Inferior parietal cortex (tissue), 1 donor: ENCODE measurements at regions not wholly inside any gene's neighbourhood (a gene's known extent, or its start where the extent isn't known, plus 50 kb on each side); places are given as distances from the start of the nearest gene placed in this dataset.

Experiments used
- DNase-seq: peaks from one replicate; pipeline ENCODE4 v3.0.0-alpha.2; 2016; ENCODE audit errors: extremely low spot score

DNA sequence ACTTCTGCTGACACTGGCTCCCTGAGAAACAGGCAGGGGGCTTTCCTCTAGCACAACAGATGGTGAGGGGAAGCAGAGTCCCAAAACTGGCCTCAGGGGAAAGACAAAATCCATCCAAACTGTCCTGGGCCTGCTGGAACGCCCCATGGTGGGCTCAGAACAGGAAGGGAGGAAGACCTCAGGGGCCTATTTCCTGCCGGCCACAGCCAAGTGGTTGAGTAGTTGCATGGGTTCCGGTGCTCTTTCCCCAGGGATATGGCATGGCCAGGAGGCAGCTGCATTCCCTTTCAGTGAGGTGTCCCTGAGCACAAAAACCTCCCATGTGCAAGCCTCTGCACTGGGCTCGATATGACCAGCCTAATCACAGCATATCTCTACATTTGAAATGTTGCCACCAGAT, 303.0 kb upstream of the IRX5 start:
- DNase-seq: no peak

DNA sequence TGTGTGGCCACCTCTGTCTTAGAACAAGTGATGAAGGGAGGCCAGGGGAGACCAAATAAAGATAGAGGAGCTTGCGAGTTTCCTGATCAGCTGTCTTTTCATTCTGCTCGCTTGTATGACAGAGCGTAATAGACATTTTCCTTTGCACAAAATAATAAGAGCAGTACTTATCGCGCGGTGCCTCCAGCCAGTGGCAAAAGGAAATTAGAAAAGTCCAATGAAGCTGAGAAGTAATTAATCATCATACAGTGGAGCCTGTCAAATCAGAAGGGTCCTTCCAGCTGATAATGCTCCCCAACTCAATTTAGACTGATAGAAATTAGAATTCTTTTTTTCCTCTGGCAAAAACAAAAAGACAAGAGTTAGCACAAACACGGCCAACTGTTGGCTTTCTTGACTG, 307.0 kb upstream of the IRX5 start:
- no peak for DNase-seq

DNA sequence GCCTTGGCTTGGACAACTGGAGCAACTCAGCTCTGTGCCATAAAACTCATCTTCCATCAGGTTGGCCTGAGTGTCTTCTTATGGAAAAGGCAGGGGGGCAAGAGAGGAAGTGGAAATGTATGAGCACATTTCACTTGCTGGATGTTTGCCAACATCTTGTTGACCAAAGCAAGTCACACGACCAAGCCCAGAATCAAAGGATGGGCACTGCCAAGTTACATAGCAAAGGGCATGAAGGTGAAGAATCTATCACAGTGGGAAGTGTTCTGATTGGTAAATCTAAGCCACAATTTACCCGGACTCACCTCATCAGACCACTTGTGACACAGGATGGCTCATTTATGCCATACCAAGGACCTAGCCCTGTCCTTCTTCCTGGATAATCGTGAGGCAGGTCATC, 310.5 kb upstream of the IRX5 start:
- no peak for DNase-seq

DNA sequence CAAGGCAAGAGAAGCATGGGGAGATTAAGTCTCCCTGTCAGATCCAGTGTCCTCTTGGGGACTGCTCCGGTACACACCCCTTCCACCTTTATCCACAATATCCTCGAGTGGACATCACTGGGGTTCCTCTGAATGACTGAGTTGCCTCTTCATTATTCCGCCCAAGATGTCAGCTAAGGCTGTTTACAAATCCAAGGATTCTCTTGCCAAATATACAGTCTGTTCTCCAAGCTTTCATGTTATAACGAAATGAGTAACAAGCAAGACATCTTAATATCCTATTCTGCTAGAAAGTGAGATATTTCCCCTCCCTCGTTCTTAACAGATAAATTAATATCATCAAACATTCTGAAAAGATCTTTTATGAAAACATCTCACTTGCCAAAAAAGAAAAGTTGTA, 314.1 kb upstream of the IRX5 start:
- DNase-seq: no peak

DNA sequence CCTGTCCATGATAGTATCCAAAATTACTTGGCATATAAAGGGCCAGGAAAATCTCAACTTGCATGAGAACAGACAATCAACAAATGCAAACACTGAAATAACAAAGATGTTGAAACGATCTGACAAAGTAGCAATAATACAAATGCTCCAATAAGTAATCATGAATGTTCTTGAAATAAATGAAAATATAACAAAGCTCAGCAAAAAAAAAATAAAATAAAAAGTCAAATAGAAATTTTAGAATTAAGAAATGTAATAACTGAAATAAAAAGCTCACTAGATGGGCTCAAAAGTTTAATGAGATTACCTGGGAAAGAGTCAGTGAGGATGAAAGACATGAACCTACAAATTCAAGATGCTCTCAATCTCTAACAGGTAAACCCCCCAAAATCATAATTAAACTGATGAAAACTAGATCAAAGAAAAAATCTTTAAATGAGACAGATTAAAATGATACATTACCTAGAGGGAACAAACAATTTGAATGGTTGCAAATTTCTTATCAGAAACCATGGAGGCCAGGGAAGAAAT, 319.0 kb upstream of the IRX3 start:
- no peak for DNase-seq

DNA sequence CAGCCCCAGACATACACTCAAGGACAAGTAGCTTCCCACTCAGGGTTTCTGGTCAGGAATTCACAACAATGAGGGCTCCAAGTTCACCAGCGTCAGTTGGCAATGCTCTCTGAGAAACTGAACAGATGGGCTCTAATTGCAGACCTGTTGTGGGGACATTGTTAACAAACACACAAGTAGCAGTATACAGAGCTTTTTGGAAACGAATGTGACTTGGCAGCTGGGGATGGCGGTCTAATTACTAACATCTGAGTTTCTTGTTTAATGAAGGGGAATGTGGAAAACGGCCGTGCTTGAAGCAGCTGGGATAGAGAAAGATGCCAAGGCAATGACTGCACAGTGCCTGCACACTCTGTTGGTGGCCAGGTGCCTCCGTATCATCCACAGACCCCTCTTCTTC, 316.1 kb upstream of the IRX3 start:
- DNase-seq: no peak

DNA sequence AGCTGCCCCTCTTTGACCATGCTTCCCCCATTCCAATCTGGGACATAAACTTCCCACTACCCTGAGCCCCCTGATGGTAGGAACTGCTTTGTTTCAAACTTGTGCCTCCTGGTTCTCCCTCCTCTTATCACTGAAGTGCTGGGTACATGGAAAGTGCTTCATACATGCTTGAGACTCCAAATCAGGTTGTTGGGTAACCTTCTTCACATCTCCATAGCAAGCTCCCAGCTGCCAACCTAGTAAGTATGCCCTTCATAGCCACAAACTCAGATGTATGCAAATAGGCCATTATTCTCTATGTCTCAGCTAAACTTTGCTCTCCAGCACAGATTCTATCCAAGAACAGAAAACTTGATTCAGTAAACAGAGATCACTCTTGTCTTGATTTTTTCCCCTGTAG, 310.6 kb upstream of the IRX3 start:
- DNase-seq: no peak

DNA sequence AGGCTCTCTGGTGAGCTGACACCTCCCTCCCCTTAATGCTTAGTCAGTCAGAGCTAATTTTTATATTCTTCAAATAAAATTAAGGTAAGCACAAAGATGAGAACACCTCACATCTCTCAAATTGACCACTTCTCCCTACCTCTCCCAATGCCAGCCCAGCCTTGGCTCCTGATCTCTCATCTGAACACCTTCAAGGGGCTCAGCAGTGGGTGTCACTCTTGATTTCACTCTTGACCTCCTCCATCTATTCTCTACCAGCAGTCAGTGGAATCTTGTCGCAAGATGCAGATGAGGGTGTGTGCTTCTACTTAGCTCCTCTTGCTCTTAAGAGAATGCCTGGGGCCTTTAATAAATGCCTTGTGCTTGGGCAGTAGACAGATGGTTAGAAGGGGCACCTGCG, 309.0 kb upstream of the IRX3 start:
- no peak for DNase-seq

DNA sequence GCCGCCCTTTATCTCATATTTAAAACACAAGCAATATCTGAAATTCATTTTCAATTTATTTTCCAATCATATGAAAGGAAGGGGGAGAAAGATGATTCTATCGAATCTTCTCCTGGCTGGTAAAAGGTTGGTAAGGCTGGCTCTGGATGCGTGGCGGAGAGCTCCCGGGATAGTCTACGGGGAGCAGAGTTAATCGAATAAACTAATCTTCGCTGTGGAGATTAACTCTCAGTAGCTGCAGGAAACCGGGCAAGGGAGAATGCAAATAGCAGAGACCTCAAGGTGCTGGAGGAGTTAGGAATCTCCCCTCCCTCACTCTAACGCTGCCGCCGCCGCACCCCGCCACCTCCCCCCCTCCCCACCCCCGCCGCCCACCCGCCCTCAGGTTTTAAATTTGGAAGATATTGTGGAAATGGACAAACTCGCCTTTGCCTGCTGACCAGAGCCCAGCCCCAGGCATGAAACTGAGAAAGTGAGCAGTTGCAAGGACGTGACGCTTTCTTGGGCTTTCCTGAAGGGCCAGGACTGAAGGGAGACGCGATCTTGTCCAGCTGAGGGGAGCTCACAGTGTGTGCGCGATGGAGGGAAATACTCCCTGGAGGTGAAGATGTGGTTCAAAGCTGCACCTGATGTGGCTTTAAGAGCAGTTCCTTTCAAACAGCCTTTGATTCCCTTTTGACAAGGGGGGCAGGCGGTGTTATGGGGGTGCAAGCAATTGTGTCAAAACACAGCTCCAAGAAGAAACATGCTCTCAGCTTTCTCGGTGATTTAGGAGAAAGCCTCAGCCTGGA, 308.2 kb upstream of the IRX3 start:
- no peak for DNase-seq

DNA sequence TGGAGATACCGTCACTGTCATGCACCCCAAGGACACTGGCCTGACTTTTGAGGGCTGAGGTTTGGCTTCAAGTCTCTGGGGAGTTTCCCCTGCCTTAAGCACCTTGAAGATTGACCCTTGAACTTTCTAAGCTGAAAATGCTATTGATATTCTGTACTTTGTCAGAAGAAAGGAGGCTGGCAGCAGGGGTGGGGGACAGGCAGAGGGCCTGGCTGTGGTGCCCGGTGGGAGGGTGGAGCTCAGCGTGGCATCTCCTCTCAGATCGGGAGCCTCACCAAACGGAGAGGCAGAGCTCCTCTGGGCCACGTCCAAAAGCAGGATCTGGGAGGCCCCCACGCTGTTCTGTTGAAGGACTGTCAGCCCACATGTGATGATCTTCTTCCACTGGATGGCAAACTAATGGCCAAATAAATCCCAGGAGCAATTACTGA, 305.2 kb upstream of the IRX3 start:
- no peak for DNase-seq

DNA sequence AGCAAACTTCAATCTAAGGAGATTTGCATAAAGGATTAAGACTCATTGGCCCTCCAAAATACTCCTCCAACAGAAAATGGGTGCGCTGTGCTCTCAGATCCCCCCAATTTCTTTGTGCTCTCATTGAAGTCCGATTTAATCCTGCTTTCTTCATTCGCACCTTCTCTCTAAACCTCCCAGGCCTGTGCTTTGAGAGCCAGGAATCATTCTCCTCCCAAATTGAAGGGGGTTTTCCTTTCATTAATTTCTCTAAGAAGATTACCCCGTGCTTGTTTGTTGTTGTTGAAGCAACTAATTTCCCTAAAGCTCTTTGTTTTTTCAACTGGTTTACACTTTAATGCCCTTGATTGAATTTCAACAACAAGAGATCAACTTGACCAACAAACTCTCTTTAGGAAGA, 304.2 kb upstream of the IRX3 start:
- no peak for DNase-seq

DNA sequence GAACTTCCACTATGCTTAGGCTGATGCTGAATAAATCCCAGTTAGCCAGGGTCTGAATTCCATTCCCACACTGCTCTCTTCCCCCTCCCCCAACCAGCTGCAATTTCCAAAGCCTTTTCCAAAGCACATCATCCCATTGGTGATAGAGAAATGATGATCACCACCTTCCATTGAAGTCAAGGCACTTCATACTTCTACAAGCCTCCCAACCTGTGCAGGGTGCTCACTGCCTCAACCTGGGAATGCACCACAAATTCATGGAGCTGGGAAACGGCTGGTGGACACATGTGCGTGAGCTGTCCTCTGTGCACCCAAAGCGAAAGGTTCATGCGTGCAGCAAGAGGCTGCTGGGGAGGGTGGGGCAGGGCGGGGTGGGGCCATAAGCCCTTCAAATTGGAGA, 302.7 kb upstream of the IRX3 start:
- no peak for DNase-seq

DNA sequence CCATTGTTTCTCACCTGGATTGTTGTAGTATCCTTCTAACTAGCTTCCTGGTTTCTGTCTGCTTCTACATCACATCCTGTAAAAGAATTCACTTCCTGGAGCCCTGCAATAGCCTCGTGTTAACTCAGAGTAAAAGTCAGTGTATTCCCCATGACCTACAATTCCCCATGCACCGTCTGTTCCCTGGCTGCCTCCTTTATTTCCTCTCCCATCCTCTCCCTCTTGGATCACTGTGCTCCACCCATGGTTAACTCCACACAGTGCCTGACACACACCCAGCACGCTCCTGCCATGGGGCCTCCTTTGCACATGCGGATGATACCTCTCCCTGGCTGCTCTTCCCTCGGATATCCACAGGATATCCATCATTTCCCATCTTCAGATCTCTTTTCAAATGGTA, 301.4 kb upstream of the IRX3 start:
- no peak for DNase-seq

DNA sequence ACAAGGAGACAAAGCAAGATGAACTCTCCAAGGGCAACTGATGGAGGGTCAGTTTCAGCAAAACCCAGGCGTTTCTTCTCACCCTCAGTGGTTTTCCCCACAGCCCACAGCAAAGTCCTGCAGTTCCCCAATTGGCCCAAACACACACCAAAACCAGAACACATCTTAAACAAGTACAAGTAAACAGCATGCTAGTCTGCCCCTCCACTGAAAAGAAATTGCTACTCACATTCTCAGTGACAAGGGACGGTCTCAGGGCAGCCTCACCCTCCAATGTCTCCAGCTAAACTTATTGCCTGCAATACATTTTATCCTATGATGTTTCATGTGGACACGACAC, 300.6 kb upstream of the IRX3 start:
- DNase-seq: no peak

DNA sequence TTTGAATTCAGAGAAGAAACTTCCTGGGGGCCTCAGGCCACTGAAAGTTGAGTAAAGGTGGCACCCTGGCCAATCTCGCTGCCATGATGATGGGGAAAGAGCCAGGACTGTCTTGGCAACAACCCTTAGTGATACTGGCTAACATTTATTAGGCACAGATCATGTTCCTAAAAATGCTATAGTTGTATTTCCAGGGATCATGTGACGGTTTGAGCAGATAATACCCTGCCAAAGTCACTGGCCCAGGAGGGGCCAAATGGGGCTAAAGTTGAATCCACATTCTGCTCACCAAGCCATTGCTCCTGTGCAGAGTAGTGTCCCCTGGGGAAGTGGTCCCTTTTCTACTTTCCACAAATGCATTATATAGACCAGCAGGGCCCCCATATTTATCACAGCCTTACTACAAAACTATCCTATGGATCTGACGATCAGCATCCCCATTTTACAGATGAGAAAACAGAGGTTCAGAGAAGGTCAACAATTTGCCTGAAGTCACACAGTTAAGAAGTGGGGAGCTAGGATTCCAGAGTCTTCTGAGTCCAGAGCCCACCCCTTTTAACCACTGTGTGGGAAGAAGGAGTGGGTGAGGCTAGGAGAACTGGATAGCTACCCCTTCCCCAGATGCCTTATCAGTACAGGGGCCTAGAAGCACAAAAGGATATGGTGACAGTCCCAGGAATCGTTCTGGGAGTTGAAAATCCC, 300.0 kb upstream of the IRX3 start:
- DNase-seq: no peak

DNA sequence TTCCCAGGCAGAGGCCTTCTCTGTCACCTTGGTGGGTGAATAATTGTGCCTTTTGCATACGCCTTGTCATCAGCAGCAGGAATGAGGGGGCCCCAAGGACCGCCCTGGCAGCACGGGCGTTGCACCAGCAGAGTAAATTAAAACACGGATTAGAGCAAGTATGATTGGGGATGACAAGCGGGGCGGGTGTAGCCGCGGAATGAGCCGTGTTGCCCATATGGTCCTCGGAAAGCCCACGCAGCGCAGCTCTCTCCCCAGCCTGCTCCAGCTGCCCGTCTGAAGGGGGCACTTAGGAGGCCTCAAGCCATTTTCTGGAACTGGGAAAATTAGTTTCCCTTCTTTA, 299.4 kb upstream of the IRX3 start:
- DNase-seq: no peak

DNA sequence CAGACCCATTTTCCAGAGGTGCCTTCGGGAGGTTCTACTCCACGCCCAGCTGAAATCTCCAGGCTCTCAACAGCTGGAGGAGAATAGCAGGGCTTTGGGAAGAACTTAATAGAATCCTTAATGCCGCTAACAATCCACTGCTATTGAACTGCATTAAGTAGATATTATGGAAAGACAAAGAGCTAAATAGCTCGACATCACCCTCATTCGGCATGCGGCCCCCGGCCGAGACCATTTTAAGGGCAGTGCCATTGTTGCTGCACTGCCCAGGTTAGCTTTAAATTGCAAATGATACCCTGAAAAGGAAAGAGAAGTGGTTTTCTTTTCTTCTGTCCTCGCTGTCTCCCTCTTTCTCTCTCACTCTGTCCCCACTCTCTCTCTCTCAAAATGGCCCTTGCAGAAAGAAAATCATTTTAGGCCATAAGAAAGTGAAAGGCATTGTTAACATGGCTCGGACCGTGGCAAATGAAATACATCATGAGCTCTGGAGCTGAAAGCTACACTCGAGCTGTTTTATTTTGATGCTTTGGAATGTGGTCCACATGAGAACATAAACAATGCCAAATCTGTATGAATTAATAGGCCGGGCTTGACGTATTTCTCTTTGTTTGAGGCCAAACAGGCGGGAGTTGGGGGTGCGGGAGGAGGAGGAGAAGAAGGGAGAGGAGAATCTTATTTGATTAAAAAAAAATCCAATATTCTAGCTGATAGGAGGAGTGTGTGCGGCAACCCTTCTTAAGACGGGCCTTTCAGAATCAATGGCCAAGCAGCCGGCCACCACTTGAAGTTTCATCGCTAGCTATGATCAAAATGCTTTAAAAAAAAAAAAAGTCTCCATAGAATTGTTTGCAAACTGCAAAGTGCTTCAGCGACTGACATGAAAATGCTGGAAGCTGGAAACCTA, 298.8 kb upstream of the IRX3 start:
- no peak for DNase-seq

DNA sequence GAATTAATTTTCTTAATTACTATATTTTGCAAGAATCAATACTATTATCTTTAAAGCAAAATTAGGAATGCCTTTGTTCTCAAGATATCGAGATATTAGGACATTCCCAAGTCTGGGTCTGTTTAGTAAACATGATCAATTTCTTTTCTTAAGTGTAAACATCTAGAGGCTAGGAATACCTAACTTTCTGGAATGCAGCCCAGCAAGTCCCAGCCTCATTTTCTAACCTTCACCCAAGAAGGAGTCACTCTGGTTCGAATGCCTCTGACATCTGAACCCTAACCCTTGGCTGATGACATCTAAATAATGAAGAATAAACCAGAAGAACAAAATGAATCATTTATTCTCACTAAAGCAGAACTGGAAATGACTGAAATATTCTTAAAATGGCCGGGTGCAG, 297.5 kb upstream of the IRX3 start:
- DNase-seq: no peak

DNA sequence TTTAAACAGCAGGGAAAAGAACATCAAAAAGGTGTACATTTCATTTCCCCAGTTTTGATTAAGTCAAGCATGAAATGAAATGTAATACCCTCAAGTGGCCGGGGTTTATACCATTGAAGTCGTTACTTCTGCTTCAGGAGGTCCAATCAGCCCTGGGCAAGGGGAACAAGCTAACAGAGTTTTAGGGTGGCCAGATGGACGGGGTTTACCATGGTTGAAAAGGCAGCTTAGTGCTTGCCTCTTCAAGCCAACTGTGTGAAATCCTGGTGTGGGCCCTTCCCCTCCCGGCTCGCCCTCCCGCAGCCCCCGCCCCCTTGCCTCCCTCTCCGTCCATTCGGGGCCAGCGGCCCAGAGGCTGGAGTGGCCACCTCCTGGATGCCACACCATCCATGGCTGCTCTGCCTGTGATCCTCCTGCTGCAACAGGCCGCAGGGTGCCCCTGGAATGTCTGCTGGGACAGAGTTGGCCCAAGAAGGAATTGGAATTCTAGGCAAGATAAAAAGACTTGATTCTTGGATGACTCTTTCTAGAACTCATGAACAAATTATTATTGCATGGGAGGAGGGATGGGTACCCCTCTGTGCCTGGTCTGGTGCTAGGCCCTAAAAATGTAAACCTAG, 296.2 kb upstream of the IRX3 start:
- DNase-seq: no peak

DNA sequence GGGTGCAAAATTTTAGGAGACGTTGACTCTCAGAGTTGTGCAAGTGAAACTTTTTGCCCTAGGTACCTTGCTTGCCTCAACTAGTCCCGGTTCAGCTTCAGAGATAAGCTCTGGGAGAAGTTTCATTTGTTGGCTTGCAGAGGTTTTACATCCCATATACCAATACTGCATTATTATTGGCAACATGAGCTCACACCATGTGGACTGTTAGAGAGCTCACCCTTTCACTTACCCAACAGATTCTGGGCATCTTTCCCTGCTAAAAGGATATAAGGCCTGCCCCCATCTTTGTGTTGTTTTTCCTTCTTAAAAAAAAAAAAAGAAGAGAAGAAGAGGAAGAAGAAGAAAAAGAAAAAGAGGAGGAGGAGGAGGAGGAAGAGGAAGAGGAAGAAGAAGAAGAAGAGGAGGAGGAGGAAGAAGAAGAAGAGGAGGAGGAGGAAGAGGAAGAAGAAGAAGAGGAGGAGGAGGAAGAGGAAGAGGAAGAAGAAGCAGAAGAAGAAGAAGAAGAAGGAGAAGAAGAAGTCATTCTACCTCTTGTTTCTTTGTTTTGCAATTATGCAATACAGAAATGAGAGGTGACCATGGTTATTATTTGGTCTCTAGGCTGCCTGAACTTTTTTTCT, 292.6 kb upstream of the IRX3 start:
- DNase-seq: no peak

DNA sequence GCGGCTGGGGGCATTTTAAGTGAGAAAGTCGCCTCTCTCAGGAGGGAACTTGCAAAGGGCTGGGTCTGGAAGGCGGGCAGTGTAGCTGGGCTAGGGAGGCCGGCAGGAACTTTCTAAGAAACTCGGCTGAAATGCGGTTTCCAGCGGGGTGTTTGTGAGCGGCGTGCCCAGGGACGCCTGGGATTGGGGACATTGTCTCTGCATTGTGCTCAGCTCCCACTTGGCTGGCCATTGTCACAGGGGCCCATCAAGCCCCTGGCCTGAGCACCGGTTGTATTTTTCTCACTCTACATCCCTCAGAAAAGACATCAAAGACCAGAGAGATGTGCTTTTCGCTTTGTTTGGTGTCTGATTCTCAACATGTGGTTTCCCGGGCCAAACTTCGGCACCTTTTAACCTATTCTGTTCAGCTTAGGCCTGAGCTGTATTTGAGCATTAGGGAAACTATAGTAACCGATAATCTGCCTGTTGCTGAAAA, 291.1 kb upstream of the IRX3 start:
- DNase-seq: no peak

DNA sequence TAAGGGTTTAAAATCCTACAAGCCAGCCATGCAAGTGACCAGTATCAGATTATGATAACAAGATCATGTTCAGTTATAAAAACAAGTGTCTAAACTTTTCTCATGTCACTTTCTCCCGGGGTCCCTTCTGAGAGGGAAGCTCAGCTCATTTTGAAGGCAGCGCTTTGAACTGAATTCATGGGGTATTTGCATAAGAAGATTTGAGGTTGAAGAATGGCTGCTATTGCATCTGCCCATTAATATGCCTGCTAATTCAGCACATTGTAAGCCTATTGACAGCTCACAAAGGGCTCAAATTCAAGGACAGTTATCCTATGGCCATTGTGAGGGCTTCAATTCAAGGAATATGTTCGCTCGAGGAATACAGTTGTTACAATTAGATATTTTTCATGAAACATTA, 290.2 kb upstream of the IRX3 start:
- DNase-seq: no peak
